ENCODE measurements at regions not wholly inside any gene's neighbourhood (a gene's known extent, or its start where the extent isn't known, plus 50 kb on each side); places are given as distances from the start of the nearest gene placed in this dataset.

- Histone ChIP-seq H3K4me3 (ENCODE audit: low read depth in 1 of 2, low read length in 1 of 2) (no peak overlapping the region), H3K9me3 (no peaks in the 10 kb centered on the region), H3K4me1 (ENCODE audit: control insufficient read depth in 1 of 2, insufficient read depth in 1 of 2, low read depth in 1 of 2, low read length in 1 of 2) (no peaks in the 10 kb centered on the region), H3K27me3 (no peaks in the 10 kb centered on the region), H3K36me3 (no peaks in the 10 kb centered on the region), H3K27ac (no peak overlapping the region)
- no peak for TF ChIP-seq CTCF (IDR thresholded peaks at IDR 0.05)
These were observed 121.8 kb upstream of the SMAD3 start for GRCh38 chr15:66943456-66944095.

GRCh38 chr15:66944121-66944520, 121.3 kb upstream of the SMAD3 start:
- Histone ChIP-seq H3K9me3 (no peaks in the 10 kb centered on the region), H3K4me1 (ENCODE audit: control insufficient read depth in 1 of 2, insufficient read depth in 1 of 2, low read depth in 1 of 2, low read length in 1 of 2) (no peaks in the 10 kb centered on the region), H3K36me3 (no peaks in the 10 kb centered on the region), H3K4me3 (ENCODE audit: low read depth in 1 of 2, low read length in 1 of 2) (no peak overlapping the region), H3K27me3 (no peaks in the 10 kb centered on the region), H3K27ac (no peak overlapping the region)
- no peak for TF ChIP-seq CTCF (IDR thresholded peaks at IDR 0.05)

GRCh38 chr15:66945286-66945685, 120.1 kb upstream of the SMAD3 start:
- Histone ChIP-seq H3K9me3 (no peaks in the 10 kb centered on the region), H3K36me3 (no peaks in the 10 kb centered on the region), H3K4me3 (ENCODE audit: low read depth in 1 of 2, low read length in 1 of 2) (no peak overlapping the region), H3K4me1 (ENCODE audit: control insufficient read depth in 1 of 2, insufficient read depth in 1 of 2, low read depth in 1 of 2, low read length in 1 of 2) (no peaks in the 10 kb centered on the region), H3K27ac (no peak overlapping the region), H3K27me3 (peaks cover under 1% of the 10 kb centered on the region)
- no peak for TF ChIP-seq CTCF (IDR thresholded peaks at IDR 0.05)

- Histone ChIP-seq H3K9me3 (no peaks in the 10 kb centered on the region), H3K36me3 (no peaks in the 10 kb centered on the region), H3K27ac (no peak overlapping the region), H3K4me1 (ENCODE audit: control insufficient read depth in 1 of 2, insufficient read depth in 1 of 2, low read depth in 1 of 2, low read length in 1 of 2) (no peaks in the 10 kb centered on the region), H3K27me3 (peaks cover 4% of the 10 kb centered on the region), H3K4me3 (ENCODE audit: low read depth in 1 of 2, low read length in 1 of 2) (no peak overlapping the region)
- TF ChIP-seq CTCF (IDR thresholded peaks at IDR 0.05), result no peak
These were observed 119.6 kb upstream of the SMAD3 start for GRCh38 chr15:66945842-66946241.

- peak; percentile 89 for TF ChIP-seq CTCF (IDR thresholded peaks at IDR 0.05)
- H3K27ac ChIP-seq, result no peak overlapping the region
These were observed 118.7 kb upstream of the SMAD3 start for GRCh38 chr15:66946578-66947164.

More at GRCh38 chr15:66946578-66947164, 118.7 kb upstream of the SMAD3 start:
- Histone ChIP-seq H3K27me3 (peaks cover 4% of the 10 kb centered on the region), H3K4me1 (ENCODE audit: control insufficient read depth in 1 of 2, insufficient read depth in 1 of 2, low read depth in 1 of 2, low read length in 1 of 2) (no peaks in the 10 kb centered on the region), H3K36me3 (no peaks in the 10 kb centered on the region), H3K4me3 (ENCODE audit: low read depth in 1 of 2, low read length in 1 of 2) (no peak overlapping the region), H3K9me3 (no peaks in the 10 kb centered on the region)
